Epidermal melanocyte (primary cell): ENCODE measurements at regions not wholly inside any gene's neighbourhood (a gene's known extent, or its start where the extent isn't known, plus 50 kb on each side); places are given as distances from the start of the nearest gene placed in this dataset.
A peak's percentile ranks its signal among the peaks of the same experiment; 100 is the strongest.

Source experiments
- DNase-seq: peaks from one replicate; pipeline ENCODE4 v3.0.0; 2011; ENCODE audit warnings: low spot score; ENCODE audit not compliant: insufficient read length

DNA sequence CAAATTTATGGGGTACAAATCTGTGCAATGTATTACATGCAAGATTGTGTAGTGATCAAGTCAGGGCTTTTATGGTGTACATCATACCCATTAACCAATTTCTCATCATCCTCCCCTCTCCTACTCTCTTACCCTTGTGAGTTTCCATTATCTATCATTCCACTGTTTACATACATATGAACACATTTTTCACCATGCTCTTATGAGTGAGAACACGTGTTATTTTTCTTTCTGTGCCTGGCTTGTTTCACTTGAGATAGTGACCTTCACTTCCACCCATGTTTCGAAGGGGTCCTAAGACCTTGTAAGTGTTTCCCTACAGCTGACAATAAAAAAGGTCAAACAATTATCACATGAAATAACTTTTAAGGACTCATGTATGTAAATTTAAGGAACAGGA, 281.7 kb upstream of the CD180 start:
- DNase-seq = no peak

DNA sequence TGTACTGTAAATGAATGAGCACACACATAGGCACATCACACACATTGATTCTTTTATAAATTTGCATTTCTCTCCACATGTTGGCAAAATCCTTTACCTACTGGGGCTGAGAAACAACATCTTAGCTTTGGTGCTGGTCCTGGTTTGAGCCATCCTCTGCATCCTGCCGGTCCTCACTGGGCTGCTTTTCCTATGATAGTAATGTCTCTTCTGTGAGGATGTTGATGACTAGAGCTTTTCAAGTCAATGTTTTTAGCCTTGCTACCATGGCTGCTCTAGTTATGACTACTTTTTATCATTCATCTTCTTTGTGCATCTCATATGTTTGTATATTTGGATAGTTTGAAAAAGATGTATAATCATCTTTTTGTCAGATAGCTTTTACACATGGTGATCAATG, 280.4 kb upstream of the CD180 start:
- DNase-seq = no peak

DNA sequence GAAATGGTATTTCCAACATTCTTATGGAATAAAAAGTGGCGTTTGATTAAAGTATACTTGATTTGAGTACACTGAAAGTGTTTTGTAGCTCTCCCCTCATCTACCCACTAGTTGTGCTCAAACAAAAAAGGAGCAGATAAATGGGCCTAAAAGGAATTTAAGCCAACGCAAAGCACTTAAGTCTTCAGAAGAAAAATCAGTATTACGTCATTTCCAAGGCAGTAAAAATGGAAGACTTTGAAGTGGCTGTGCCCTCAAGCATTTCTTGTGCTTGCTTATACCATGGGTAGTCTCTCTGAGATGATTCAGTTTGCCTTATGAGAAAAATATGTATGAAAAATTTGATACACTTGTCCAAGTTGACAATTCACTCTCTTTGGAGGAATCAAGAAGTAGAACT, 279.9 kb upstream of the CD180 start:
- peak; percentile 26 for DNase-seq

DNA sequence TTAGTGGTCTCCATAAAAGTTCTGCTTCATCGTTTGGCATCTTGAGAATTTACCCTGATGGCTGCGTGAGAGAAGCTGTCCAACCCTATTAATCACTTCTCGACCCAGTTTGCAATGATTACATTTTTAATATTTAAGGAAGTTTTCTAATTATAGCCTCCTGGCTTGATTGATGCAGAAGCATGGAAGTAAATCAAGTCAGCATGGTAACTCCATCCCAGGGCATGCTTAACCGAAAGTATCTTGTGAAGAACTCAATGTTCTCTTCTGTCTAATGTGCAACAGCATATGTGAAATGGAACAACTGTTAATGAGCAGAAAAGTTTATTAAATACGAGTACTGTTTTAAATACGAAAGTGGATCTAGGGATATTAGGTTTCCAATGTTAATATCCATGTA, 278.9 kb upstream of the CD180 start:
- no peak for DNase-seq

DNA sequence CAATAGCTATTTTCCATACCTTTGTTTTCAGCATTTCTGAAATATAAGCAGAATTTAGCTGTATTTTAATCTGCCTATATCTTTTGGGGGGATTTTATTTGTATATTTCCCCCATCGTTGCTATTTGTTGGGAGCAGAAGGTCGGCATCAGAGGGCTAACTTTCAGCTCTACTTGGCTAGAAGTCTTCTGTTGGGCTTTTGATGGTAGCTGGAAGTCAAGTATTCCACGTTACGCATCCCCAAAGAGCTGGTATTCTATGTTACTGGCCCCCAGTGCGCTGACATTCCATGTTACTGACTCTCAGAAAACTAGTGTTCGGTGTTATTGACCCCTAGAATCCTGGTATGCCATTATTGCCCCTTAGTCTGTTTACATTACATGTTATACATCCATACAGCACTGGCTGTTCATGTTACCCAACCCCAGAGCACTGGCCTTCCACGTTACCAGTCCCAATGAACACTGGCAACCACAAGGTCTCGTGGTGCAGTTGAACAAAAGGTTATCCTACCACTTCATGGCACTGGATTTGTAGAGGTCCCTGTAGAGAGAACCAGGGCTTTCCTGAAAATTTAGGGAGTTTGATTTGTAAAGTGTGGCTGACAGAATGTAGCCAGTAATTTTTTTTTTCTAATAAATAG, 278.1 kb upstream of the CD180 start:
- no peak for DNase-seq

DNA sequence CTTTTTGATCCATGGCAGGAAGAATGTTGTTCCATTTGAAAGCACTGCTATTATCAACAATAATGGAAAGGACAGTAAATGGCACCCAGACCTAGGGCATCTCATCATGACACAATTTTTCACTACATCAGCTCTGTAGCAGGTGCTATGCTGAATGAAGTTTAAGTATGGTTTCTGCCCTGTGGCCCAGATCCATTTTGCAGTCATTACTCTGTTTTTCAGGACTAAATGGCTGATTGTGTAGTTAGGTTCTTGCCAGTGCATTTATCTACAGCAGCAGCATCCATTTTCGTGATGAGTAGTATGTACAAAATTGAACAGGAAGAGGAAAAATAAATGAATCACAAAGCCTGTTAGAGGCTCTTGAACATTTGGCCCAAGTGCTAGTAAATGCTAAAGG, 270.5 kb upstream of the CD180 start:
- DNase-seq = no peak

DNA sequence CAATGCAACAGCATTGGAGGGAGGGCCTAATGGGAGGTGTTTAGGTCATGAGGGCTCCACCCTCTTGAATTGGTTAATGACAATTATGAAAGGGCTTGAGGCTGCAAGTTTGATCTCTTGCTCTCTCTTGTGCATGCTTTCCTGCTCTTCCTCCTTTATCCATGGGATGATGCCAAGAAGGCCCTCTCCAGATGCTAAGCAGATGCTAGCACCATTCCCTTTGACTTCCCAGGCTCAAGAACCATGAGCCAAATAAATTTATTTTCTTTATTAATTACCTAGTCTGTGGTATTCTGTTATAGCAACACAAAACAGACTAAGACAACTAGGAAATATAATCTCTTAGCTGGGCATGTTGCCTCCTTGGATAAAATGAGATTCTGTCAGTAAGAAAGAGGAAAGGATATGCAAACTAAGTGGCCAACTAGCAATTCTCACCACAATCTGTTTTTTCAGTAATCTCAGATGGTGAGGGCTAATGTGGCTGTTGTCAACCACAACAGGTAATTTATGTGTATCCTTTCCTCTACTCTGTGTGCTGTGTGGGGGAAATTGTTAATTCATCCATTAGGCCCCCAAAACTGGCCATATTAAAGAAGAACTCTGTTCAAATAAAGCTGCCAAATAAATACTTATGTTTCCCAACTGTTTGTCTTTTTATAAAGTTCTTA, 269.1 kb upstream of the CD180 start:
- no peak for DNase-seq

DNA sequence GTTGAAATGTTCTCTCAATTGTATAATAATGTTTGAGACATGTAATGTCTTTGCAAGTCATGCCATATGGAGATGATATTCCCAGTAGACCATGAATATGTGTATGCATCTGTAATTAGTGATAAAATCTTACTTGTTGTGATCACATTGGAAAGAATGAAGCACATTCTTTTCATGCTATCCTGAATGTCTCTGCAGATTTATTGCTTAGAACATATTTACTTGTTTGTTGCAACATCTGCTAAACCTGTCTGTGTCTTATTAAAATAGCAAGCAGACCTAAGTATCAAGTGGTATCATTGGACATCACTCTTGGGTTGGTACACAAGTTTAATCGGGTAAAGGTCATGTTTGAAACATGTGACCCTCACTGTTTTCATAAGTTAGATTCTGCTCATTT, 265.5 kb upstream of the CD180 start:
- DNase-seq = no peak

DNA sequence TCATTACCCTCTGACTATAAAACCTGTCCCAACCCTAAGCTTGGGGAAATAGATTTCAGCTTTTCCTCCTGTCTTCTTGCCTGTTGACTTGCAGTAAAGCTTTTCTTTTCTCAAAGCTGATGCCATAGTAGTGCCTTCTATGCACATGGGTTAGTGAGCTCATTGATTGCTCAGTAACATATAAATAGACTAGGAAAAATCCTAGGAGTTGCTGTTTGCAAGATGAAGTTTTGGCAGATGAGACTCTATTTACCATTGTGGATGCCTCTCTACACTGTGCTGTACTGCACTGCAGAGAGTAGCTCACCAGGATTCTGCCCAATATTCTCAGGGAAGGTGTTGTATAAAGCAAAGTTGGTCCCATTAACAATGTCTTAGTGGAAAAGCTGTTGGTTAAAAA, 262.7 kb upstream of the CD180 start:
- no peak for DNase-seq

DNA sequence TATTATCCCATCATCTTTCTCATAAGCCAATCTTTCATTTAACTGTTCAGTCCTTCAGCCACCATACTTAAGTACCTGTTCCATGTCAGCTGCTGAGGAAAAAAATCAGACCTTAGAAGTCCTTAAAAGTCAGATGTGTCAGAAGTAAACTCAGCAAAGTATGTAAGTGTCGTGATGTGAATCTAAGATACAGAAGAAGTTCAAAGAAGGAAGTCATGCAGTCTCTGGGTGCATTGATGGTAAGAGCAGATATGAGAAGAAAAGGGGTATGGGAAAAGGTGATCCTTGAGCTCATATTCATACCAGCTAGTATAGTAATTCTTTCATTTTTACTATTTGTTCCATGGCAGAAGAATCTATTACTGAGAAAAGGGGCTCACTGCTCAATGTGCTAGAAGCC, 259.4 kb upstream of the CD180 start:
- no peak for DNase-seq

DNA sequence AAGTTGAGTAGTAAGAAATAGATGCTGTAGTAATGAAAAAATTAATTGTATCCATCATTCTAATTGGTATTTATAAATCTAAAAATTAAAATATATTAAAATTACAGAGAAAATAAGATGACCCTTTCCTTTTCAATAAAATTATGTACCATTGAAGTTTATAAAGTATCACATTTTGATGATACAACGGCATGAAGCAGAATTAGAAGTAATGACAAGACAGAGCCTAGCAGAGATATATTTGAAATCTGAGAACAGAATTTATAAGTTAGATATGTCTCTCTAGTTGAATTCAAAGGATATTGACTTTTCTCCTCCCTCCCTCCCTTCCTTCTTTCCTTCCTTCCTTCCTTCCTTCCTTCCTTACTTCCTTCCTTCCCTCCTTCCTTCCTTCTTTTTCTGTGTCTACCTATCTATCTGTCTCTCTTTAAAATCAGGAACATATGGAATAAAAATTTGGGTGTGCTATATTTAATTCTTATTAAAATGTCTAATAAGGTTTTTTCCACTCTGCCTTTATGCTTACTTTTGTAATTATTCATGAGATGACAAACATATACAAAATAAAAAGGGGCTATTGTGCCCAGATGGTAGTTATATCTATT, 258.5 kb upstream of the CD180 start:
- DNase-seq = no peak

DNA sequence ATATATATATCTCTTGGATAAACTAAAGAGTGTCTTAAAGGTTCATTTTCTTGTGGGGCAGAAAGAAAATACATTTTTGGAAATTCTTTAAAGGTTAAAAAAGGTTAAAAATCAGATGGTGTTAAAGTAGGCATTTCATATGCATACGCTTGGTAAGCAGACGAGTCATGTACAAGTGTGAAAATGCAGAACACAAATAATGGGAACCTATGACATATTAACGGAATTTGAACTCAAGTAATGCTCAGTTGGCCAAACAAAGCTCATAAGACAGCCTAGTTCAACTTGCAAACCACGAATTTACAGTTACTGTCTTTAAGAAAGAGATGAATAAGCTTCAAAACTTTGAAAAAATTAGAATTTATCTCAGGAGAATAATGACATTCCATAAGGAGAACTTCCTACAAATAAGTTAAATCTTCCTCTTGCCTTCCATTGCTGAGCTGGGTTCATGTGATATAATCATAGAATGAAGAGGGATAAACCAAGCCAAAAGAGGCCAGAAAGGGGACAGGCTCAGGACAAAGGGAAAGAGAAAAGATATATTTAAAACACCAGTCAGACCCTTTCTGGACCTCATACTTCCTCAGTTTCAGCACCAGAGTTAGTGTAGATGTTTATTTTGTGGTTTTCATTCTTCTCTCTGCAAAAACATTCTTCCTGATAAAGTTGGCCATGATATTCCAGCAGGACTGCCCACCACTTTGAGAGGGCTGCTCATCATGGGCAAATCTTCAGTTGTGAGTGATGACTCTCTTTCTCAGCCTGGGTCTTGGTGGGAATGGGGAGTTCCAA, 256.7 kb upstream of the CD180 start:
- DNase-seq = no peak

DNA sequence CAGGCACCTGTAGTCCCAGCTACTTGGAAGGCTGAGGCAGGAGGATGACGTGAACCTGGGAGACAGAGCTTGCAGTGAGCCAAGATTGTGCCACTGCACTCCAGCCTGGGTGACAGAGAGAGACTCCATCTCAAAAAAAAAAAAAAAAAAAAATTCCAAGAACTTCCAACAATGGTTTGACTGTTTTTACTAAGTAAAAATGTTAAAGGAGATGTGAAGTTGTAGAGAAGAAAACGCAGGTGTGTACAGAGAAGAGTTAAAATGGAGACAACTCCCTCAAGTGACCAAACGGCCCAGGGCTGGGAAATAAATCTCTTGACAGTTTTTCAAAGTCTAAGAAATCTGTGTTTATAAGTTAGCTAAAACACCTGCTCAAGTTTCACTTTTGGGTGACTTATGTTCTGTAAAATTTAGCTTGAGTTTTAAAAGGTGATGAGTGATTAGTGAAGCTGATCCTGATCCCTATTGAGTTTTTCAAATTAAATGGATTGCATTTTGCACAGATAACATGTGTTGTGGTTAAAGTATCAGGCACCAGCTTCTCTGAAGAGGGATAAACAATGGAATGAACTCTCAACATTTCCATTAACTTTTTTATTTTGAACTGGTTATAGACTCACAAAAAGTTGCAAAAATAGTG, 255.2 kb upstream of the CD180 start:
- no peak for DNase-seq

DNA sequence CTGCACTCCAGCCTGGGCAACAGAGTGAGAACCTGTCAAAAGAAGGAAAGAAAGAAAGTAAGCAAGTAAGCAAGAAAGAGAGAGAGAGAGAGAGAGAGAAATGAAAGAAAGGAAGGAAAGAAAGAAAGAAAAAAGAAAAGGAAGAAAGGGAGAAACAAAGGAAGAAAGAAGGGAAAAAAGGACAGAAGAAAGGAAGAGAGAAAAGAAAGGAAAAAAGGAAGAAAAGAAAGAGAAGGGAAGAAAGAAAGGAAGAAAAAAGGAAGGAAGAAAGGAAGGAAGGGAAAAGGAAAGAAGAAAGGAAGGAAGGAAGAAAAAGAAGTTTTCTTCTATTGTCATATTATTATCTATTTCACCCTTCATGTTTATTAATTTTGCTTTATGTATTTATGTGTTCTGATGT, 251.1 kb upstream of the CD180 start:
- DNase-seq = no peak

DNA sequence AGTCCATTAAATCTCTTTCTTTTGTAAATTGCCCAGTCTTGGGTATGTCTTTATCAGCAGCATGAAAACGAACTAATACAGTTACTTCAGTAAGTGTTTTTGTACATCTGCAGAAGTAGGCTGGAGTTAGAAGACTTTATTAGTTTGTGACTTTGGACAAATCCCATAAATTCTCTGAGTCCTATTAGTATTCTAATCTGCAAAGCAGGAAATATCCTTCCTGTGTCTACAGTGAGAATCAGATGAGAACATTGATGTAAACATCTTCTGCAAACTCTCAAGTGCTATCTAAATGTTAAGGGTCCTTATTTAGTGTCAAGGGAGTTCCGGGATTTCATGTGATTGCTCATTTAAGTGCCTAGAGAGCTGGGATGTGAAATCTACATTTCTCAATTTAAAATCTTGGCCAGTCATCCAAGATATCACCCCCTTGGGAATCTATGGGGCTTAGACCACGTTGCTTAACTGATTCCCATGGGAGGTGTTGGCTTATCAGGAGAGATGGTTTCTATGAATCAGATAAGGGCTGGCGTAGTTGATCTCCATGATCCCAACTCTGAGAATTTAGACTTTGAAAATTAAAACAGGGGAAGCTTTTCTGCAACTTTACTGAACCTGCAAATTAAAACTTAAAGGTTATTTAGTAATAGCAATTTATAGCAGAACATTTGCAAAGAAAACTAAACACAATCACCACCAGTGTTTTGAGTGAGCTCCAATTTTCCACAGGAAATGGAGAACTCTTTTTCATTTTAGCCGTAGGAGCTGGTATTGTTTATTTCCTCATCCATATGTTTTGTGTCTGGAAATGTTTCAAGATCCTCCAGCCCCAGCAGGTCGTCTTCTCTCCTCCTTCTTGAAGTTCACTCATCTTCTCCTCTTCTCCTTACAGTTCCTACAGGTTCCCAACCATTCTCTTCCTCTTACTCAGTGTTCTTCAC, 241.6 kb upstream of the CD180 start:
- no peak for DNase-seq

DNA sequence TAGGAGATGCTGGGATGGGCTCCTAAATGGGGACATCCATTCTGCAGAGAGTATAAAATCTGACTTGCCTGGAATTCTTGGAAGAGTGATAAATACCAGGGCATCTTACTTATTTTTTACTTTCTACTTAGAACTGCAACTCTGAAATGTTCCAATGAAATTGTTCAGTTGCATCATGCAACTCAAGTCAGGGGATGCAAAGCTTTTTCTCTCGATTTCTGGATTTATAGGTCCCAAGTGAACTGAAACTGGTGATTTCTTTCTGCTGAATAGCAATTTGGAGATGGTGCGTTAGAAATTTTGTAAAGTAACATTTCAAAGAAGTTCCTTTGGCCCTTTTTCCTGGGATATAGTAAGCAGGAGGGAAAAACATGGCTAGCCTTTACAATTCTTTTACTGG, 238.4 kb upstream of the CD180 start:
- DNase-seq = no peak

DNA sequence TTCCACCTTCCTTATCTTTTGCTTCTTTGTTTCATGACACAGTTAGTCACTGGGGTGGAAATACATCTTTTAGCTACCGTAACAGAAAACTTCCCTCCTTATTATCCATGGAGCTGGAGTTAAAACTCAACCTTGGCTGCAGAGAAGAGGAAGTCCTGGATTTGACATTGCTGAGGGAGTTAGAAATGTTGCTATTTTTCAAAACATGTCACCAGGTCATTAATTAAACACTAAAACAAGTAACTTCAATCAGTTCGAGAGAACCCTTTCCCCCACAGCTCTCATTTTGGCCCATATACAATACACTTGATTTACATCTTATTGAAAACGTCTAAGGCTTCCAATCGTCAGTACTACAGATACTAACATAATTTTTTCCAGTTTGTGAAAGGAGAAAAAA, 237.9 kb upstream of the CD180 start:
- no peak for DNase-seq

DNA sequence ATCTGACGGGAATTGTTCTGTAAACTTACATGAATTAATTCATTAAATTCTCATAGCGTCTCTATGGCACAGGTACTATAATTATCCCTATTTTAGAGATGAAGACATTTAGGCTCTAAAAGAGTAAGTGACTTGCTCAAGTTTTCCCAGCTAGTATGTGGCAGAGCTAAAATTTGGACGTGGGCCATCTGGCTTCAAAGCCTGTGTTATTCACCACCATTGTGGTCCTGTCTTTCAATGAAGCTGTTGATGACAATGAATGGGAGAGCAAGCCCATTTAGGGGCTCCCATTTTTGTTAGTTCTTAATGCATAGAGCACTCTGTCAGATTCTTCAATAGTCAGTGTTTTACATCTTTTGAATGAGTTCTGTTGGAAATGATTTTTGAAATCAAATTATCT, 236.0 kb upstream of the CD180 start:
- no peak for DNase-seq

DNA sequence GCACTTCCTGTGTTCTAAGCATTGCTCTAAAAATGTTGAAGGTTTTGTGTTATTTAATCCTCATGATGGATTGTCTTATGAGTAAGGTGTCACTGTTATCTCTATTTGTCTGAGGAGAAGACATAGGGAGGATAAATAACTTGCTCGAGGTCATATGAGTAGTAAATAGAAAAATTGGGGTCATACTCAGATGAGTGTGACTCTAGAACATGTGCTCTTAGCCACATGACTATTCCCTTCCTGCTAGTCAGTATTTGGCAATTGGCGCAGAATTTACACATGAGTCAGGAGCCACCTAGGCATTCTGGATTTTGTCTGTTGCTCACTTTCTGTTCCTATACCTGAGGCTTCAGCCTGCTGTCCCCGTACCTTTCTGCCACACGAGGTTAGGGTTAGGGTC, 234.6 kb upstream of the CD180 start:
- DNase-seq = no peak

DNA sequence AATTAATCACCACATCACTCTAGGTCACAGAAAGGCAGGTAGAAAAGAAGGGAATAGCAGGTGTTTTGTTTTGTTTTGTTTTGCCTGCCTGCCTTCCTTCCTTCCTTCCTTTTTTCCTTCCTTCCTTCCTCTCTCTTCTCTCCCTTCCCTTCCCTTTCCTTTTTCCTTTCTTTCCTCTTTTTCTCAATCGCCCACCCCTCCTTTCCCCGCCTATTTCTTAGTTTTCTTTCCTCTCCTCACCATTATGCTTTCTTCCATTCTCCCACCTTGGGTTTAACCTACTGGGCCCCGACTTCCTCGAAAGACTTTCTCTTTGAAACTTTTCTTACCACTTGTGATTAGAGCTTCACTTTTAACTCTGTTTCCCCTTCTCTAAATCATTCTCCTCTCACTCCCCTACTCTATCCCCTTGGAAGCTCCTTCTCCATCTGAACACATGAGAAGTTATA, 231.3 kb upstream of the CD180 start:
- DNase-seq = no peak
